ENCODE measurements at regions not wholly inside any gene's neighbourhood (a gene's known extent, or its start where the extent isn't known, plus 50 kb on each side); places are given as distances from the start of the nearest gene placed in this dataset.

GRCh38 chr18:47606526-47606925 is 323.9 kb downstream of the SMAD2 start:
- H3K9me3 Mint-ChIP-seq (ENCODE audit: unreplicated experiment), result no peaks in the 10 kb centered on the region
- H3K4me1 ChIP-seq, result no peaks in the 10 kb centered on the region
- H3K27ac Mint-ChIP-seq (ENCODE audit: unreplicated experiment), result no peak overlapping the region
- H3K4me3 Mint-ChIP-seq (ENCODE audit: unreplicated experiment), result no peak overlapping the region
- TF ChIP-seq, protein P1, sequence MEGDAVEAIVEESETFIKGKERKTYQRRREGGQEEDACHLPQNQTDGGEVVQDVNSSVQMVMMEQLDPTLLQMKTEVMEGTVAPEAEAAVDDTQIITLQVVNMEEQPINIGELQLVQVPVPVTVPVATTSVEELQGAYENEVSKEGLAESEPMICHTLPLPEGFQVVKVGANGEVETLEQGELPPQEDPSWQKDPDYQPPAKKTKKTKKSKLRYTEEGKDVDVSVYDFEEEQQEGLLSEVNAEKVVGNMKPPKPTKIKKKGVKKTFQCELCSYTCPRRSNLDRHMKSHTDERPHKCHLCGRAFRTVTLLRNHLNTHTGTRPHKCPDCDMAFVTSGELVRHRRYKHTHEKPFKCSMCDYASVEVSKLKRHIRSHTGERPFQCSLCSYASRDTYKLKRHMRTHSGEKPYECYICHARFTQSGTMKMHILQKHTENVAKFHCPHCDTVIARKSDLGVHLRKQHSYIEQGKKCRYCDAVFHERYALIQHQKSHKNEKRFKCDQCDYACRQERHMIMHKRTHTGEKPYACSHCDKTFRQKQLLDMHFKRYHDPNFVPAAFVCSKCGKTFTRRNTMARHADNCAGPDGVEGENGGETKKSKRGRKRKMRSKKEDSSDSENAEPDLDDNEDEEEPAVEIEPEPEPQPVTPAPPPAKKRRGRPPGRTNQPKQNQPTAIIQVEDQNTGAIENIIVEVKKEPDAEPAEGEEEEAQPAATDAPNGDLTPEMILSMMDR (IDR thresholded peaks at IDR 0.05; ENCODE audit: insufficient read depth in 1 of 2, low read depth in 1 of 2, low read length in 1 of 2, severe bottlenecking in 1 of 2, unreplicated experiment in 1 of 2), result no peak
- no peak for DNase-seq
- no peaks in the 10 kb centered on the region for H3K9me3 ChIP-seq
- H3K27me3 Mint-ChIP-seq (ENCODE audit: insufficient read depth, unreplicated experiment), result no peaks in the 10 kb centered on the region
- H3K36me3 Mint-ChIP-seq (ENCODE audit: insufficient read depth, unreplicated experiment), result no peaks in the 10 kb centered on the region
- POLR2A ChIA-PET, result no interaction called here
- H3K4me1 Mint-ChIP-seq (ENCODE audit: low read depth, unreplicated experiment), result no peaks in the 10 kb centered on the region
- H3K4me3 ChIP-seq (ENCODE audit: low read depth, low read length), result no peak overlapping the region
- intact Hi-C loops (cut with micrococcal nuclease; ENCODE audit: unreplicated experiment), result no loop called here
- no peaks in the 10 kb centered on the region for H3K36me3 ChIP-seq (ENCODE audit: control insufficient read depth, insufficient read depth, low read length)
- BruUV-seq (replicated peaks), result no TSS peak
- H3K27me3 ChIP-seq (replicated peaks; ENCODE audit: control insufficient read depth, insufficient read depth, low read length), result no peaks in the 10 kb centered on the region
- CTCF ChIA-PET, result no interaction called here

- Mint-ChIP-seq H3K36me3 (ENCODE audit: insufficient read depth, unreplicated experiment) (no peaks in the 10 kb centered on the region), H3K4me3 (ENCODE audit: unreplicated experiment) (no peak overlapping the region), H3K27ac (ENCODE audit: unreplicated experiment) (no peak overlapping the region), H3K27me3 (ENCODE audit: insufficient read depth, unreplicated experiment) (no peaks in the 10 kb centered on the region), H3K4me1 (ENCODE audit: low read depth, unreplicated experiment) (no peaks in the 10 kb centered on the region), H3K9me3 (ENCODE audit: unreplicated experiment) (no peaks in the 10 kb centered on the region)
- TF ChIP-seq, protein P1 (IDR thresholded peaks at IDR 0.05; ENCODE audit: insufficient read depth in 1 of 2, low read depth in 1 of 2, low read length in 1 of 2, severe bottlenecking in 1 of 2, unreplicated experiment in 1 of 2), result no peak
- no TSS peak for BruUV-seq (replicated peaks)
- no peak overlapping the region for H3K4me3 ChIP-seq (ENCODE audit: low read depth, low read length)
- no peaks in the 10 kb centered on the region for H3K9me3 ChIP-seq
- ChIA-PET CTCF (no interaction called here), POLR2A (no interaction called here)
- DNase-seq, result no peak
- no peaks in the 10 kb centered on the region for H3K36me3 ChIP-seq (ENCODE audit: control insufficient read depth, insufficient read depth, low read length)
- H3K4me1 ChIP-seq, result no peaks in the 10 kb centered on the region
- no peaks in the 10 kb centered on the region for H3K27me3 ChIP-seq (replicated peaks; ENCODE audit: control insufficient read depth, insufficient read depth, low read length)
- intact Hi-C loops (cut with micrococcal nuclease; ENCODE audit: unreplicated experiment), result no loop called here
Measured at GRCh38 chr18:47605093-47605492, 325.4 kb downstream of the SMAD2 start.

- no peaks in the 10 kb centered on the region for H3K4me1 Mint-ChIP-seq (ENCODE audit: low read depth, unreplicated experiment)
- BruUV-seq (replicated peaks), result no TSS peak
- intact Hi-C loops (cut with micrococcal nuclease; ENCODE audit: unreplicated experiment), result no loop called here
- no peak overlapping the region for H3K4me3 Mint-ChIP-seq (ENCODE audit: unreplicated experiment)
- Histone ChIP-seq H3K9me3 (no peaks in the 10 kb centered on the region), H3K27me3 (replicated peaks; ENCODE audit: control insufficient read depth, insufficient read depth, low read length) (no peaks in the 10 kb centered on the region), H3K4me1 (no peaks in the 10 kb centered on the region), H3K36me3 (ENCODE audit: control insufficient read depth, insufficient read depth, low read length) (no peaks in the 10 kb centered on the region), H3K4me3 (ENCODE audit: low read depth, low read length) (no peak overlapping the region)
- H3K27me3 Mint-ChIP-seq (ENCODE audit: insufficient read depth, unreplicated experiment), result no peaks in the 10 kb centered on the region
- no peaks in the 10 kb centered on the region for H3K36me3 Mint-ChIP-seq (ENCODE audit: insufficient read depth, unreplicated experiment)
- TF ChIP-seq, protein P1 (IDR thresholded peaks at IDR 0.05; ENCODE audit: insufficient read depth in 1 of 2, low read depth in 1 of 2, low read length in 1 of 2, severe bottlenecking in 1 of 2, unreplicated experiment in 1 of 2), result no peak
- no peaks in the 10 kb centered on the region for H3K9me3 Mint-ChIP-seq (ENCODE audit: unreplicated experiment)
- ChIA-PET POLR2A (no interaction called here), CTCF (no interaction called here)
- no peak for DNase-seq
- H3K27ac Mint-ChIP-seq (ENCODE audit: unreplicated experiment), result no peak overlapping the region
Measured at GRCh38 chr18:47604021-47604420, 326.4 kb downstream of the SMAD2 start.

Measured in Caco-2 (cell line).